ENCODE measurements at regions not wholly inside any gene's neighbourhood (a gene's known extent, or its start where the extent isn't known, plus 50 kb on each side); places are given as distances from the start of the nearest gene placed in this dataset.

- no peak for TF ChIP-seq ZSCAN20 (CRISPR knock-in tag; IDR thresholded peaks at IDR 0.05; ENCODE audit: borderline replicate concordance)
- peak; percentile 34; the same call in 1 of the 2 replicates for TF ChIP-seq ZBTB38 (CRISPR knock-in tag; IDR thresholded peaks at IDR 0.05)
- 0 out of 2 replicates have a peak, but pooled peaks have one; percentile 37 for TF ChIP-seq RELA (CRISPR knock-in tag; IDR thresholded peaks at IDR 0.05)
- no peak for TF ChIP-seq CAMTA2 (CRISPR knock-in tag; IDR thresholded peaks at IDR 0.05; ENCODE audit: borderline replicate concordance)
- TF ChIP-seq ZNF333 (CRISPR knock-in tag; IDR thresholded peaks at IDR 0.05; ENCODE audit: borderline replicate concordance) = 0 out of 2 replicates have a peak, but pooled peaks have one; percentile 44
- TF ChIP-seq, protein P1, sequence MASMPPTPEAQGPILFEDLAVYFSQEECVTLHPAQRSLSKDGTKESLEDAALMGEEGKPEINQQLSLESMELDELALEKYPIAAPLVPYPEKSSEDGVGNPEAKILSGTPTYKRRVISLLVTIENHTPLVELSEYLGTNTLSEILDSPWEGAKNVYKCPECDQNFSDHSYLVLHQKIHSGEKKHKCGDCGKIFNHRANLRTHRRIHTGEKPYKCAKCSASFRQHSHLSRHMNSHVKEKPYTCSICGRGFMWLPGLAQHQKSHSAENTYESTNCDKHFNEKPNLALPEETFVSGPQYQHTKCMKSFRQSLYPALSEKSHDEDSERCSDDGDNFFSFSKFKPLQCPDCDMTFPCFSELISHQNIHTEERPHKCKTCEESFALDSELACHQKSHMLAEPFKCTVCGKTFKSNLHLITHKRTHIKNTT (CRISPR knock-in tag; IDR thresholded peaks at IDR 0.05) = no peak
- TF ChIP-seq BCL6 (CRISPR knock-in tag; IDR thresholded peaks at IDR 0.05) = peak; percentile 57
- TF ChIP-seq SPEN (CRISPR knock-in tag; IDR thresholded peaks at IDR 0.05; ENCODE audit: low read depth) = peak; percentile 34; the same call in 1 of the 2 replicates
- TF ChIP-seq KDM5B (CRISPR knock-in tag; IDR thresholded peaks at IDR 0.05; ENCODE audit: borderline replicate concordance) = peak; percentile 74; the same call in 1 of the 2 replicates
- TF ChIP-seq FOXO1 (CRISPR knock-in tag; IDR thresholded peaks at IDR 0.05) = peak; percentile 52
- TF ChIP-seq DR1 (CRISPR knock-in tag; IDR thresholded peaks at IDR 0.05) = no peak
- peak; percentile 42; the same call in 1 of the 2 replicates for TF ChIP-seq ZNF629 (CRISPR knock-in tag; conservative IDR thresholded peaks at IDR 0.05)
- TF ChIP-seq NR2F2 (IDR thresholded peaks at IDR 0.05; ENCODE audit: borderline replicate concordance, low read depth) = peak; percentile 24; the same call in 1 of the 2 replicates
- TF ChIP-seq ETV6 (CRISPR knock-in tag; conservative IDR thresholded peaks at IDR 0.05) = no peak
- 0 out of 2 replicates have a peak, but pooled peaks have one; percentile 63 for TF ChIP-seq ZNF609 (CRISPR knock-in tag; IDR thresholded peaks at IDR 0.05; ENCODE audit: borderline replicate concordance)
- peak; percentile 81; the same call in 1 of the 2 replicates for TF ChIP-seq KDM3A (CRISPR knock-in tag; IDR thresholded peaks at IDR 0.05; ENCODE audit: low read depth)
- TF ChIP-seq BRD4 (CRISPR knock-in tag; IDR thresholded peaks at IDR 0.05) = no peak
- TF ChIP-seq ISL2 (CRISPR knock-in tag; IDR thresholded peaks at IDR 0.05) = peak; percentile 40; the same call in 1 of the 2 replicates
- TF ChIP-seq, protein P2, sequence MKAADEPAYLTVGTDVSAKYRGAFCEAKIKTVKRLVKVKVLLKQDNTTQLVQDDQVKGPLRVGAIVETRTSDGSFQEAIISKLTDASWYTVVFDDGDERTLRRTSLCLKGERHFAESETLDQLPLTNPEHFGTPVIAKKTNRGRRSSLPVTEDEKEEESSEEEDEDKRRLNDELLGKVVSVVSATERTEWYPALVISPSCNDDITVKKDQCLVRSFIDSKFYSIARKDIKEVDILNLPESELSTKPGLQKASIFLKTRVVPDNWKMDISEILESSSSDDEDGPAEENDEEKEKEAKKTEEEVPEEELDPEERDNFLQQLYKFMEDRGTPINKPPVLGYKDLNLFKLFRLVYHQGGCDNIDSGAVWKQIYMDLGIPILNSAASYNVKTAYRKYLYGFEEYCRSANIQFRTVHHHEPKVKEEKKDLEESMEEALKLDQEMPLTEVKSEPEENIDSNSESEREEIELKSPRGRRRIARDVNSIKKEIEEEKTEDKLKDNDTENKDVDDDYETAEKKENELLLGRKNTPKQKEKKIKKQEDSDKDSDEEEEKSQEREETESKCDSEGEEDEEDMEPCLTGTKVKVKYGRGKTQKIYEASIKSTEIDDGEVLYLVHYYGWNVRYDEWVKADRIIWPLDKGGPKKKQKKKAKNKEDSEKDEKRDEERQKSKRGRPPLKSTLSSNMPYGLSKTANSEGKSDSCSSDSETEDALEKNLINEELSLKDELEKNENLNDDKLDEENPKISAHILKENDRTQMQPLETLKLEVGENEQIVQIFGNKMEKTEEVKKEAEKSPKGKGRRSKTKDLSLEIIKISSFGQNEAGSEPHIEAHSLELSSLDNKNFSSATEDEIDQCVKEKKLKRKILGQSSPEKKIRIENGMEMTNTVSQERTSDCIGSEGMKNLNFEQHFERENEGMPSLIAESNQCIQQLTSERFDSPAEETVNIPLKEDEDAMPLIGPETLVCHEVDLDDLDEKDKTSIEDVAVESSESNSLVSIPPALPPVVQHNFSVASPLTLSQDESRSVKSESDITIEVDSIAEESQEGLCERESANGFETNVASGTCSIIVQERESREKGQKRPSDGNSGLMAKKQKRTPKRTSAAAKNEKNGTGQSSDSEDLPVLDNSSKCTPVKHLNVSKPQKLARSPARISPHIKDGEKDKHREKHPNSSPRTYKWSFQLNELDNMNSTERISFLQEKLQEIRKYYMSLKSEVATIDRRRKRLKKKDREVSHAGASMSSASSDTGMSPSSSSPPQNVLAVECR (CRISPR knock-in tag; IDR thresholded peaks at IDR 0.05; ENCODE audit: borderline replicate concordance) = peak; percentile 47; the same call in 1 of the 2 replicates
These were observed 117.4 kb downstream of the VEGFA start (continued) for GRCh38 chr6:43887340-43887858.
